Urothelium cell line (cell line): ENCODE measurements at regions not wholly inside any gene's neighbourhood (a gene's known extent, or its start where the extent isn't known, plus 50 kb on each side); places are given as distances from the start of the nearest gene placed in this dataset.
"Not testable (repeated sequence)": the region's sequence is repeated elsewhere in the genome, so short reads cannot be mapped to it uniquely, and the experiment has no call there.

Experiments used
- DNase-seq: peaks from one replicate; pipeline ENCODE4 v3.0.0; 2011; ENCODE audit warnings: low spot score, mixed read lengths
- FAIRE-seq: peaks from 2 replicates; lab custom pipeline; 2011; peaks lifted over from hg19 to GRCh38; lab: Jason Lieb, UNC

GRCh38 chr2:53498210-53498609 lies 269.4 kb upstream of the CHAC2 start:
- FAIRE-seq (no peak), DNase-seq (no peak)

GRCh38 chr2:53497020-53497419 lies 270.6 kb upstream of the CHAC2 start:
- DNase-seq (no peak), FAIRE-seq (peak; percentile 56)

- FAIRE-seq: no peak
- DNase-seq: no peak
Observed at GRCh38 chr2:53493210-53493609, 274.4 kb upstream of the CHAC2 start.

- FAIRE-seq: peak; percentile 40
- DNase-seq: no peak
Observed at GRCh38 chr2:53490659-53491058, 276.9 kb upstream of the CHAC2 start.

- DNase-seq: not testable (repeated sequence)
Observed at GRCh38 chr2:53486185-53486899, 281.3 kb upstream of the CHAC2 start.

GRCh38 chr2:53485021-53485728 lies 282.4 kb upstream of the CHAC2 start:
- DNase-seq: no peak
- FAIRE-seq: no peak

More at GRCh38 chr2:53486185-53486899, 281.3 kb upstream of the CHAC2 start:
- not testable (repeated sequence) for FAIRE-seq

- DNase-seq (no peak), FAIRE-seq (no peak)
Observed at GRCh38 chr2:53484531-53484930, 283.1 kb upstream of the CHAC2 start.

- no peak for FAIRE-seq
Observed at GRCh38 chr2:53477517-53477916, 290.1 kb upstream of the CHAC2 start.

GRCh38 chr2:53476834-53477233 lies 290.8 kb upstream of the CHAC2 start:
- FAIRE-seq (no peak), DNase-seq (no peak)

More at GRCh38 chr2:53477517-53477916, 290.1 kb upstream of the CHAC2 start:
- DNase-seq: no peak

- no peak for FAIRE-seq
Observed at GRCh38 chr2:53475766-53476165, 291.8 kb upstream of the CHAC2 start.

GRCh38 chr2:53475321-53475720 lies 292.3 kb upstream of the CHAC2 start:
- DNase-seq: no peak
- FAIRE-seq: no peak

More at GRCh38 chr2:53475766-53476165, 291.8 kb upstream of the CHAC2 start:
- no peak for DNase-seq

GRCh38 chr2:53474914-53475313 lies 292.7 kb upstream of the CHAC2 start:
- FAIRE-seq: no peak
- no peak for DNase-seq

GRCh38 chr2:53473775-53474311 lies 293.8 kb upstream of the CHAC2 start:
- FAIRE-seq (no peak), DNase-seq (no peak)

- DNase-seq (peak; percentile 22), FAIRE-seq (no peak)
Observed at GRCh38 chr2:53473236-53473635, 294.4 kb upstream of the CHAC2 start.

GRCh38 chr2:53467467-53468180 lies 300.0 kb upstream of the CHAC2 start:
- no peak for DNase-seq
- peak; percentile 53 for FAIRE-seq

GRCh38 chr2:53463806-53464726 lies 303.5 kb upstream of the CHAC2 start:
- FAIRE-seq (no peak), DNase-seq (no peak)

- DNase-seq (no peak), FAIRE-seq (no peak)
Observed at GRCh38 chr2:53460937-53461336, 306.7 kb upstream of the CHAC2 start.

- no peak for FAIRE-seq
- DNase-seq: peak; percentile 41
Observed at GRCh38 chr2:53460347-53460746, 307.3 kb upstream of the CHAC2 start.

- FAIRE-seq: peak; percentile 40
Observed at GRCh38 chr2:53455094-53455493, 312.5 kb upstream of the CHAC2 start.

More at GRCh38 chr2:53455094-53455493, 312.5 kb upstream of the CHAC2 start:
- peak; percentile 20 for DNase-seq
